ENCODE measurements at regions not wholly inside any gene's neighbourhood (a gene's known extent, or its start where the extent isn't known, plus 50 kb on each side); places are given as distances from the start of the nearest gene placed in this dataset.

DNA sequence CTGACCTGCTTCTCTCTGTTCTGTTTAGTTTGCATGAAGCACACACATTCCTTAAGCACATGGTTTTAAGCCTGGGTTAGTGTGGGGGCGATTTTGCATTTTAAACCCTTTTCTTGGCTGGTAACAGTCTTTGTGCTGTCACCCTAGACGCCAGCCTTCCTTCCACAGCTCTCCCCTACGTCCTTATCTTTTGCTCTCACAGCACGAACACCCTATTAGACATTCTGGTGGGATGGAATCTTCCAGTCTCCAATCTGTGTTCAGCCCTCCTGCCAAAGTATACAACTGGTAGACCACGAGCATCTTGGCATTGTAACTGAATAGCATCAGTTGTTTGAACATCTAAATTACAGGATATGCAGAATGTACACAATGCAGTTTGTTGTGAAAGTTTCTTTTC, 316.9 kb upstream of the IRX2 start:
- Histone ChIP-seq H3K36me3 (replicated peaks) (no peaks in the 10 kb centered on the region), H3K27me3 (replicated peaks) (no peaks in the 10 kb centered on the region), H3K27ac (no peak overlapping the region), H3K4me3 (ENCODE audit: low read depth, low read length) (no peak overlapping the region)
- TF ChIP-seq, protein P1, sequence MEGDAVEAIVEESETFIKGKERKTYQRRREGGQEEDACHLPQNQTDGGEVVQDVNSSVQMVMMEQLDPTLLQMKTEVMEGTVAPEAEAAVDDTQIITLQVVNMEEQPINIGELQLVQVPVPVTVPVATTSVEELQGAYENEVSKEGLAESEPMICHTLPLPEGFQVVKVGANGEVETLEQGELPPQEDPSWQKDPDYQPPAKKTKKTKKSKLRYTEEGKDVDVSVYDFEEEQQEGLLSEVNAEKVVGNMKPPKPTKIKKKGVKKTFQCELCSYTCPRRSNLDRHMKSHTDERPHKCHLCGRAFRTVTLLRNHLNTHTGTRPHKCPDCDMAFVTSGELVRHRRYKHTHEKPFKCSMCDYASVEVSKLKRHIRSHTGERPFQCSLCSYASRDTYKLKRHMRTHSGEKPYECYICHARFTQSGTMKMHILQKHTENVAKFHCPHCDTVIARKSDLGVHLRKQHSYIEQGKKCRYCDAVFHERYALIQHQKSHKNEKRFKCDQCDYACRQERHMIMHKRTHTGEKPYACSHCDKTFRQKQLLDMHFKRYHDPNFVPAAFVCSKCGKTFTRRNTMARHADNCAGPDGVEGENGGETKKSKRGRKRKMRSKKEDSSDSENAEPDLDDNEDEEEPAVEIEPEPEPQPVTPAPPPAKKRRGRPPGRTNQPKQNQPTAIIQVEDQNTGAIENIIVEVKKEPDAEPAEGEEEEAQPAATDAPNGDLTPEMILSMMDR (IDR thresholded peaks at IDR 0.05; ENCODE audit: low read depth, low read length, missing control alignments) = no peak
- in situ Hi-C loops (cut with HindIII; ENCODE audit: low pct_ligation_motif_present, low sequenced_read_pairs) = no loop called here
- DNase-seq = no peak

DNA sequence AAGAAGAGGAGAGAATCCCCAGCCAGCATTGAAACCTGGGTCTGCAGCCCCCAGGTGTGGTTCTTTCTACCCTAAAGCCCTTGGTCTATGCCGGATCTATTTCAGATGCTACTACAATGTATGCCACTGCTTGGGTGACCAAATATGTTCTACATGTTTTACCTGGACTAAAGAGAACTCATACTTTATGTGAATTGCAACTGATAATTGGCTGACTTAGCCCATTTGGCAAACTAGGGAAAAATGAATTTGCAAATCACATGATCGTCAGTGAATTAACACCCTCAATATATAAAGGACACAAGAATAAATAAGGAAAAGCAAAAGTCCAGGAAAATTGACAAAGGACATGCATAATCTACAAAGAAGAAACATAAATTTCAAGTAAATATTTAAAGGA, 308.8 kb upstream of the IRX2 start:
- TF ChIP-seq, protein P1 (IDR thresholded peaks at IDR 0.05; ENCODE audit: low read depth, low read length, missing control alignments) = no peak
- Histone ChIP-seq H3K27me3 (replicated peaks) (no peaks in the 10 kb centered on the region), H3K27ac (no peak overlapping the region), H3K36me3 (replicated peaks) (no peaks in the 10 kb centered on the region), H3K4me3 (ENCODE audit: low read depth, low read length) (no peak overlapping the region)
- in situ Hi-C loops (cut with HindIII; ENCODE audit: low pct_ligation_motif_present, low sequenced_read_pairs) = no loop called here
- no peak for DNase-seq

DNA sequence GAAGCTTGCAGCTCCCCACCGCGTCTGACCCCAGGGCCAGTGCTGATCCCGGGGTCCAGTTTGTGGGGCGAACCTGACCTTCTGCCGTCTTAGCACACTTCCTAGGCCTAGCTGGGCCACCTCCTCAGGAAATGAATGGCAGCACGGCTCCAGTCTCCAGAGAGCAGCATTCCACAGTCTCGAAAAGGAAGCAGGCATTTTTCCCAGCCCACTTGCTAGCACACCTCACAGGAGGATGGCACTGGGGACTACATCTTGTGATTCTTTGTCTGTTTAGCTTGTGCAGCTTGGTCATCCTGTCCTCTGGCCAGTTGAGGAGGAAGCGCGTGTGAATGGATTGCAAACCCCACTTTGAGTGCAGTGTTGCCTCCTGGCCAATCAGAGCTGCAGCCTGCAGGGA, 308.0 kb upstream of the IRX2 start:
- Histone ChIP-seq H3K27ac (no peak overlapping the region), H3K27me3 (replicated peaks) (no peaks in the 10 kb centered on the region), H3K4me3 (ENCODE audit: low read depth, low read length) (no peak overlapping the region), H3K36me3 (replicated peaks) (no peaks in the 10 kb centered on the region)
- in situ Hi-C loops (cut with HindIII; ENCODE audit: low pct_ligation_motif_present, low sequenced_read_pairs) = no loop called here
- DNase-seq = no peak
- TF ChIP-seq, protein P1 (IDR thresholded peaks at IDR 0.05; ENCODE audit: low read depth, low read length, missing control alignments) = no peak

DNA sequence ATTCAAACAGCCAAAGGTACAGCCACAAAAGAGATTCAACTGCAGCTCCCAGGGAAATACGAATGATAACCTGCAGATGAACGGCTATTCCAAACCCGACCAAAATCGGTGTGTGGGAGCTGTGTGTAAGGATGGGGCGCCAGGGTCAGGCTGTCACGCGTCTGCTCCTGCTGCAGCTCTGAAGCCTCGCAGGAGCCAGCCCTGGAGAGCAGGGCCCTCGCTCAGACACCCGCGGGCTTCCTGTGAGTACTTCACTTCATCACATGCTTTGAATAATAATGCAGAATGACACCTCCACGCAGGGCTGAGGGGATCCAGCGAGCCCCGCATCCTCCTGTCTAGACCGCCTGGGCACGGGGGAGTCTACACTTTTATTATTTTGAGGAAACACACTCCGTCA, 307.5 kb upstream of the IRX2 start:
- TF ChIP-seq, protein P1 (IDR thresholded peaks at IDR 0.05; ENCODE audit: low read depth, low read length, missing control alignments) = no peak
- no peak for DNase-seq
- Histone ChIP-seq H3K4me3 (ENCODE audit: low read depth, low read length) (no peak overlapping the region), H3K27me3 (replicated peaks) (no peaks in the 10 kb centered on the region), H3K27ac (no peak overlapping the region), H3K36me3 (replicated peaks) (no peaks in the 10 kb centered on the region)
- in situ Hi-C loops (cut with HindIII; ENCODE audit: low pct_ligation_motif_present, low sequenced_read_pairs) = no loop called here

DNA sequence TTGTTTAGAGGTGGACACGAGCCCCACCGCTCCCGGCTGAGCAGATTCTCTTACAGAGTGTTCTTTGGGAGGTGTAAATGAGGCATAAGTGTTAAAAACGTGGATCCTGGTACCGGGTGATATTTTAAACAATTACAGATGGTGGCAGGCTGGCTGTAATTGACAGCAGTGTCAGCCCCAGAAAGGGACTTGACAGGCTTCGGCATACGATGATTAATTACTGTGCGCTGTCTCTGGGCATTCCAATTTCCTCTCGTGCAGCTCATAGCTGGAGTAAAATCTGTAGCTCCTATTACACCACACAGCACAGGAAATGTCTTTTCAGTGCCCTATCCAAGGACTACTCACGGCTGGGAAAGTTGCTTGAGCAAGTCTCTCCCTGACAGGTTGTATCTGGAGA, 305.4 kb upstream of the IRX2 start:
- H3K36me3 ChIP-seq (replicated peaks) = no peaks in the 10 kb centered on the region
- no peaks in the 10 kb centered on the region for H3K27me3 ChIP-seq (replicated peaks)
- in situ Hi-C loops (cut with HindIII; ENCODE audit: low pct_ligation_motif_present, low sequenced_read_pairs) = no loop called here
- H3K4me3 ChIP-seq (ENCODE audit: low read depth, low read length) = no peak overlapping the region
- no peak overlapping the region for H3K27ac ChIP-seq
- no peak for DNase-seq
- TF ChIP-seq, protein P1 (IDR thresholded peaks at IDR 0.05; ENCODE audit: low read depth, low read length, missing control alignments) = no peak

DNA sequence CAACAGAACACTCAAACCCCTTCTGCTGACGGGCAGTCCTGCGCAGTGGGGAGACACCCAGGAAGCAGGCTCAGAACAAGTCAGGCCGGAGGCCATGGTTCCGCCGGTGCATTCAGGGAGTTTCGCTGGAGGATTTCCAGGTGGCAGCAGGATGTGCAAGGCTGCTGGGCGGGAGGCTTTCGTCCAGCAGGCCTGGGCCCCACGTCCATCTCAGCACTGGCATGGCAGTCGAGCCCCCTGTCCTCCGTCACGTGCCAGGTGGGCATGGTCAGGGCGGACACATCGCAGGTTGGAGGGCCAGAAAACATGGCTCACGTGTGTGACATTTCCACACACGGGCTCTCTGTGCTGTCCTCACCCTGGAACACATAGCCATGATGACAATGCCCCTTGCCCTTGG, 299.9 kb upstream of the IRX2 start:
- no peak for DNase-seq
- Histone ChIP-seq H3K36me3 (replicated peaks) (no peaks in the 10 kb centered on the region), H3K27ac (no peak overlapping the region), H3K4me3 (ENCODE audit: low read depth, low read length) (no peak overlapping the region), H3K27me3 (replicated peaks) (no peaks in the 10 kb centered on the region)
- in situ Hi-C loops (cut with HindIII; ENCODE audit: low pct_ligation_motif_present, low sequenced_read_pairs) = no loop called here
- TF ChIP-seq, protein P1 (IDR thresholded peaks at IDR 0.05; ENCODE audit: low read depth, low read length, missing control alignments) = no peak
